ENCODE measurements at regions not wholly inside any gene's neighbourhood (a gene's known extent, or its start where the extent isn't known, plus 50 kb on each side); places are given as distances from the start of the nearest gene placed in this dataset.
"Not testable (repeated sequence)": the region's sequence is repeated elsewhere in the genome, so short reads cannot be mapped to it uniquely, and the experiment has no call there.

DNA sequence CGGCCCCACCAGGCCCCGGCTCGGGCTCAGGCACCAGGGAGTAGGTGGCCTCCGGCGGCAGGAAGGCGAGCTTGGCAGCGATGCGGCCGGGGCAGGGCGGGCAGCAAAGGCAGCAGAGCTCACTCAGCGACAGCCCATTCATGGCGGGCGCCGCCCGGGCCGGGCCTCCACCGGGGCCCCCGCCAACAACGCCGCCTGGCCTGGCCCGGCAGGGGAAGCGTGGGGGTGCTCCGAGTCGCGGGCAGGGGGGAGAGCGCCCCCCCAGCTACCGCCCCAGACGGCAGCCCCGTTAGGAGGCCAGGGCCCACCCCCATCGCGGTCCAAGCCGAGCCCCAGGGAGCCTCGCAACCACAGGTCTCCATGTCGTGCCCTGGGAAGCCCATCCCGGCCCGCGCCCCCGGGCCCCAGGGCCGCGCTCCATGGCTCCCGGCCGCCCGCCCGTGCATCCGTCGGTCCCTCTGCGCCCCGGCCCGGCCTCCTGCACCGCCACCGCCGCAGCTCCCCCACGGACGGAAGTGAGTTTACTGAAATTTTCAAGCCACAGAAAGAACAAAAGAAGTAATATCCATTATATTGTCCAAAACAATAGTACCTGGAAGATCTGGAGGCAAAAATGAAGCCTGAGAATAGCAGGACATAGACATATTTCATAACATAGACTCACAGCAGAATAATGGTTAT is 126.6 kb upstream of the VPREB1 start:
- H3K9me3 ChIP-seq (ENCODE audit: control insufficient read depth, low read length, poor library complexity, severe bottlenecking); H3K36me3 Mint-ChIP-seq (ENCODE audit: low read depth); DNase-seq; H3K27ac Mint-ChIP-seq; H3K4me3 Mint-ChIP-seq; ATAC-seq; H3K4me1 Mint-ChIP-seq: not testable (repeated sequence)
- H3K27me3 Mint-ChIP-seq = peaks cover 22% of the 10 kb centered on the region

DNA sequence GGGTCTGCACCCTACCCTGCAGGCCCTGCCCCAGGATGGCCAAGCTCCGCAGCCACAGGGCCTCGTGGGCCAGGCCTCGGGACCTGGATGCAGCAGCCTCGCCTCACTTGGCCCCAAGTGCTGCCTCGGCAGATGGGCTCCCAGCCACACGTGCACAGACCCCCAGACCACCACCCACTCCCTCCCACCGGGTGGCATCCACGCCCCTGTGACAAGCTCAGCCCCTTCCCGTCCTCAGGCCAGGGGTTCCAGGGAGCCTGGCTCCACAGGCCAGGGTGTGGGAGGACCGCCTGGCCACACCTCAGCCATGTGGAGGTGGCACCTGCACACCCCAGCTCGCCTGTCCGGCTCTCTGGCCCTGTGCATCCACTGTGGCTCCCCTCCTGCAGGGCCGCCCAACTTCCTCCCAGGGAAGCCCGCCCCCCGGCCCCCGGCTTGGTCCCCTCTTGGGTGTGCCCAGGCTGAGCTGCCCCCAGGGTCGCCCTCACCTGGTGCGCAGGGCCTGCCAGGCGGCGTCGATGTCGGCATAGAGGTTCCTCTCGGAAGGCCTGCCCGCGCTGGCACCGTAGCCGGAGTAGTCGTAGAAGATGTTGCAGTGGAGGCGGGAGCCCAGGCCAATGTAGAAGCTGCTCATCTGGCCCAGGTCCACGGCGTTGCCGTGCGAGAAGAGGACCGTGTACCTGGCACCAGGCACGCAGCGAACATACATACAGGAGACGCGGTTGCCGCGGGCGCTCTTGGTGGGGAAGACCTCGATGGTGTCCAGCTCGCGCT is 127.4 kb upstream of the VPREB1 start:
- peaks cover 16% of the 10 kb centered on the region for H3K27me3 Mint-ChIP-seq
- DNase-seq; H3K9me3 ChIP-seq (ENCODE audit: control insufficient read depth, low read length, poor library complexity, severe bottlenecking); H3K27ac Mint-ChIP-seq; H3K4me3 Mint-ChIP-seq; ATAC-seq; H3K4me1 Mint-ChIP-seq; H3K36me3 Mint-ChIP-seq (ENCODE audit: low read depth): not testable (repeated sequence)

DNA sequence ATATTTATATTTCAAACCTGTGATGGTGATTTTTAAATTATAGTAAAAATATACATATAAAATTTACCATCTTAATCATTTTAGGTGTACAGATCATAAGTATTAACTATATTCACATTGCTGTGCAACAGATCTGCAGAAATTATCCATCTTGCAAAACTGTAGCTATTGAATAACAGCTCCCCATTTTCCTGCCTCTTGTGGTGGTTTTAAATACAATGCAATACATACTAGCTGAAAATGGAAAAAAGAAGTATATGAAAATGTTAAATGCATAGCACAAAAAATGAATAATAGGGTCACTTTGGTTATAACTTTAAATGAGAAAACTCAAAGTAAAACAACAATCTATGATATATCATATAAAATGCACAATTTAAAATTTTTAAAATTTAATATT is 130.9 kb upstream of the VPREB1 start:
- H3K27me3 Mint-ChIP-seq = peaks cover 5% of the 10 kb centered on the region
- H3K9me3 ChIP-seq (ENCODE audit: control insufficient read depth, low read length, poor library complexity, severe bottlenecking) = no peaks in the 10 kb centered on the region
- no peak overlapping the region for H3K27ac Mint-ChIP-seq
- peaks cover 8% of the 10 kb centered on the region for H3K4me1 Mint-ChIP-seq
- H3K36me3 Mint-ChIP-seq (ENCODE audit: low read depth) = no peaks in the 10 kb centered on the region
- DNase-seq = no peak
- no peak for ATAC-seq
- H3K4me3 Mint-ChIP-seq = no peak overlapping the region

DNA sequence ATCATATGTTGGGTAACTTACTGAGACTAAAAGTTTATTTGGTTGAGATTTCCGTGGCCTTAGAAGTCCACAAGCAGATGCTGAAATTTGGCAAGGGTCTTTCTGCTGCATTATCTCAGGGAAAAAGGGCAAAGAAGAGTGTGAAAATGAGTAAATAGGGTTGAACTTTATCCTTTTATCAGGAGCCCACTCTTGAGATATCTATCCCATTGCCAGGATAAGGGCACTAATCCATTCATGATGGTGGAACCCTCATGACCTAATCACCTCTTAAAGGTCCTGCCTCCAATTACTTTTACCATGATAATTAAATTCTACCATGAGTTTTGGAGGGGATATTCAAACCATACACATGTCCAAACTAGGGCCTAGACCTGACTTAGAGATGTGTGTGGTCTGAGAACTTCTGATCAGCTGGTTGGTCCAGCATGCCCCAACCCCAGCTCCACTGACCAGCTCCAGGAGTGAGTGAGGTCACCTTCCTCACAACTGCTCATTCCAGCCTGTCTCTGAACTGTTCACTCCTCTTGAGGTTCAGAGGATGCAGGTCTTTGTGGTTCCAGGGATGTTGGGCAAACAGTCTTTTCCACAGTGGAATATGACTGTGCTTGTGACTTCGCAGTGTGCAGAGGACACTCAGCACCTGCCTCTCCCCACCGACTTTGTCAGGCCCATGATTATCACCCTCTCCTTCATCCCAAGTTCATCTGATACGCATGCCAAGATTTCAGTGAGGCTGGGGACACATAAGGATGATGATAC is 130.1 kb upstream of the TOP3B start:
- no peaks in the 10 kb centered on the region for H3K36me3 Mint-ChIP-seq (ENCODE audit: low read depth)
- H3K4me1 Mint-ChIP-seq = peaks cover 8% of the 10 kb centered on the region
- no peak for ATAC-seq
- H3K27me3 Mint-ChIP-seq = no peaks in the 10 kb centered on the region
- DNase-seq = no peak
- H3K9me3 ChIP-seq (ENCODE audit: control insufficient read depth, low read length, poor library complexity, severe bottlenecking) = no peaks in the 10 kb centered on the region
- no peak overlapping the region for H3K4me3 Mint-ChIP-seq
- no peak overlapping the region for H3K27ac Mint-ChIP-seq

DNA sequence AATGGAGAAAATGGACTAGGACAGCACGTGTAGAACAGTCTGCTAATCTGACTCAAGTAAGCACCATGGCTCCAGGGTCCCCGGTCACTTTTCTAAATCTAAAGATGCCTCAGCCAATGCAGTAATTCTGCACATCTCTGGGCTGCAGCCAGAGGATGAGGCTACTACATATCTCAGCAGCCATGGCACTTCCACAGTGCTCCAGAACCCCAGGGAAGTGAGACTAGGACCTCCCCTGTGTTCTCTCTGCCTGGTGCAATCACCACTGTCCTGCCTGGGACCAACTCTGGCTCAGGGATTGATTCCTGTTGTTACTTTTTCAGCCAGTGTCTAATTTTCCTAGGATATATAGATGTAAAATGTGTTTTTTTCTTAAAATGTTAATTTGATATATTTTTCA is 129.4 kb upstream of the TOP3B start:
- ATAC-seq (no peak), DNase-seq (no peak)
- H3K9me3 ChIP-seq (ENCODE audit: control insufficient read depth, low read length, poor library complexity, severe bottlenecking) = no peaks in the 10 kb centered on the region
- H3K27ac Mint-ChIP-seq = no peak overlapping the region
- peaks cover 8% of the 10 kb centered on the region for H3K4me1 Mint-ChIP-seq
- H3K36me3 Mint-ChIP-seq (ENCODE audit: low read depth) = no peaks in the 10 kb centered on the region
- no peak overlapping the region for H3K4me3 Mint-ChIP-seq
- no peaks in the 10 kb centered on the region for H3K27me3 Mint-ChIP-seq

DNA sequence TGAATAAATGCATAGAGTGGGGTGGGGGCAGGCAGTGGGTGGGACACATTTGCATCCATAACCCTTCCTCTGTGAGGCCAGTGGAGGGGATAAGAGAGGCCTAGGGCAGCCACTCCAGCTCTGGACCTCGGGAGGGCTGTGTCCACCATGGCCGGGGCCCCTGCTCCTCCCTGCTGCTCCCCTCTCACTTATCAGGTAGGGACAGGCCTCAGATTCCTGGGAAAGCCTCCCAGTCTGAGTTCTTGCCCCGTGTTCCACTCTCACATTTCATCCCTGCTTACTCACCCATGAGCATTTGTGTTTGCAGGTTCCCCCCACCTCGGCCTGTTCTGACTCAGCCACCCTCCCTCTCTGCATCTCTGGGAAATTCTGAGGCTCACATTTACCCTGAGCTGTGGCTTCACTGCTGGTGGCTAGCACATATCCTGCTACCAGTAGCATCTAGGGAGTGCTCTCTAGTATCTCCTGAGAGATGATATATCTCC is 128.7 kb upstream of the TOP3B start:
- ATAC-seq = peak; percentile 56

DNA sequence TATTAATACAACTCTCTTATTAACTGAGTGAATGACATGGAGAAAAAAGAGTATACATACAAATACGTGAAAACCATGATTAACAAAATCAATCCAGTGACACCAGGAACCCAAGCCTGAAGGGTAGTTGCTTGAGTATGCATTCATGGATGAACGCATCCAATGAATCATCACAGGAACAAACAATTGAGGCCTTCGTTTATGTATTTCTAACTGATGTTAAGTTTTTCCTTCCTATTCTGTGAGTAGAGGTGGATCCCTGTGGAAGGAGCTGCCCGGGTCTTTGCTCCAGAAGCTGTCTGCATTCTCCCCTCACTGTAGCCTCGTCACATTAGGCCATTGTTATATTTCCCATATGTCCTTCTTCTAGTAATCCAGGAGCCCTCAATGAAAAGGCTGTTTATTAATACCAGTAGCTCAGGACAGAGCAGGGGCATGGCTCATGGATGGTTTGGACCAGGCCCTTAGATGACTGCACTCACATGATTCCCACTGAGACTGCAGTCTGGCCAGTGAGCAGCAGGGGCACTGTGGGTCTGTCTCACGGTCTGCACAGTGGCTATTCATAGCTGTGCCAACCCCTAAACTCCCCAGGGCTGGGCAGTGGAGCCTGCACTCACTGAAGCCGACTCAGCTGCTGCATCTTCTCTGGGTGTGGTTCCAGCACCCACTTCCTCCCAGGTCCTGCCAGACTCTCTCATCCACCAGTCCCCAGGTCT is 128.1 kb upstream of the TOP3B start:
- ATAC-seq (peak; percentile 97), DNase-seq (no peak)
- Mint-ChIP-seq H3K27ac (no peak overlapping the region), H3K36me3 (ENCODE audit: low read depth) (no peaks in the 10 kb centered on the region), H3K4me1 (peaks cover 8% of the 10 kb centered on the region), H3K27me3 (no peaks in the 10 kb centered on the region), H3K4me3 (peak overlapping the region; percentile 12)
- no peaks in the 10 kb centered on the region for H3K9me3 ChIP-seq (ENCODE audit: control insufficient read depth, low read length, poor library complexity, severe bottlenecking)

More for the DNA sequence above, 128.7 kb upstream of the TOP3B start:
- H3K27ac Mint-ChIP-seq = no peak overlapping the region
- DNase-seq = no peak
- no peak overlapping the region for H3K4me3 Mint-ChIP-seq
- no peaks in the 10 kb centered on the region for H3K36me3 Mint-ChIP-seq (ENCODE audit: low read depth)
- H3K4me1 Mint-ChIP-seq = peaks cover 8% of the 10 kb centered on the region
- H3K9me3 ChIP-seq (ENCODE audit: control insufficient read depth, low read length, poor library complexity, severe bottlenecking) = no peaks in the 10 kb centered on the region
- H3K27me3 Mint-ChIP-seq = no peaks in the 10 kb centered on the region

DNA sequence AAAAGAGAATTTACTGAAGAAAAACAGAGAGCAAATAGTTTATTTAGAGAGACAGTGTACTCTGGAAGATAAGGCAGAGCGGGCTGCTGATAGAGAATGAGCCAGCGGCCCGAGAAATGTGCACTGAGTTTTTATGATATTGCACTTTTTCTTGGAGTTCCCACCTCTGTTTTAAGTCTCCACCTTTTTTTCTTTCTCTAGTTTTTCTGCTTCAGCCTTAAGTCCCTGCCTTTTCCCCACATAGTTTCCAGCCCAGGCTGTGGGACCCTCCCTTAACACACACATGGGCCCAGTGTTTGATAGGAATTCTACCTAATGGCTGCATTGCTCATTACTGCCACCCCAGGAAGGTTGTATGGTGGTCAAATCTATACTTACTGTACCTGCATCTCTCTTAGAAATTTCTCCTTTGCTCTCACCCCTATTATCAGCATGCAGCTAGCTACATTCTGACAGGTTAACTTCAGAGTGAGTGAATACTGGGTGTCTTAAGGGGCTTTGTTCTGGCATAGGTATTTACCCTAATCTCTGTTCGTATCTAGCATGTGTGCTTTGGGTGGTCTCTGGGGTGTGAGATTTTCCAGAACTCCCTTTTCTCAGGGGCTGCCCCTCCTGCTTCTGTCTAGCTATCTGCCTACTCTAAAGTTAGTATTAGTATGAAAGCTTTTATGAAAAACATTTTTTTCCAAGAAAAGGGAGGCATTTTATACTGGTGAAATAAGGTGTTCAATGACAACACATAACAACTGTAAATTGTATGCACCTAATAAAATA is 127.3 kb upstream of the TOP3B start:
- no peak overlapping the region for H3K27ac Mint-ChIP-seq
- peaks cover 5% of the 10 kb centered on the region for H3K27me3 Mint-ChIP-seq
- no peaks in the 10 kb centered on the region for H3K36me3 Mint-ChIP-seq (ENCODE audit: low read depth)
- no peaks in the 10 kb centered on the region for H3K9me3 ChIP-seq (ENCODE audit: control insufficient read depth, low read length, poor library complexity, severe bottlenecking)
- ATAC-seq (no peak), DNase-seq (no peak)
- peaks cover 8% of the 10 kb centered on the region for H3K4me1 Mint-ChIP-seq
- no peak overlapping the region for H3K4me3 Mint-ChIP-seq

DNA sequence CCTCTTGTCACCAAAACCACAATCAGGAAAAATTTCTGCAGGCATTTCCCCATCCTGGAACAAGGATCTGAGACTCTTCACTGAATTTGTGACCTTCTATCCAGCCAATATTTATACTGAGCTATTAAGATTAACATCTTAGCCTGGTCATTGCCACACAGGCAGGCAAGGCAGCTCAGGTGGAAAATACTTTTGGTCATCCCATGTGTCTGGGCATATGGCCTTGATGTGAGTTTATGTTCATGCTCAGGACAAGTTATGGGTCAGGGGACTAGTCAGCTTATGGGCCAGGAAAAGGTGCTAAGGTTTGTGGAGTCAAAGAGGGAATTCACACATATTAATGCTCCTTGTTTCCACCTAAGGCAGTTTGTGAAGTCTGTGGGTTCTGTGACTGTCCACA is 124.3 kb upstream of the TOP3B start:
- DNase-seq = no peak
- Mint-ChIP-seq H3K27ac (no peak overlapping the region), H3K4me1 (peaks cover 8% of the 10 kb centered on the region), H3K27me3 (peaks cover 15% of the 10 kb centered on the region), H3K36me3 (ENCODE audit: low read depth) (no peaks in the 10 kb centered on the region), H3K4me3 (no peak overlapping the region)
- no peak for ATAC-seq
- no peaks in the 10 kb centered on the region for H3K9me3 ChIP-seq (ENCODE audit: control insufficient read depth, low read length, poor library complexity, severe bottlenecking)

DNA sequence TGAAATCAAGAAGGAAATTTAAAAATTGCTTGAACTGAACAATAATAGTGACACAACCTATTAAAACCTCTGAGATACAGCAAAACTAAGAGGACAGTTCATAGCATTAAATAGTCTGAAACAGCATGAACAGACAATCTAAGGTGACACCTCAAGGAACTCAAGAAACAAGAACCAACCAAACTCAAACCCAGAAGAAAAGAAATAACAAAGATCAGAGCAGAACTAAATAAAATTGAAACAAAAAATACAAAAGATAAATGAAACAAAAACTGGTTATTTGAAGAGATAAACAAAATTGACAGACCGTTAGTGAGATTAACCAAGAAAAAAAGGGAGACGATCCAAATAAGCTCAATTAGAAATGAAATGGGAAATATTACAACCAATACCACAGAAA is 122.8 kb upstream of the TOP3B start:
- H3K27ac Mint-ChIP-seq = no peak overlapping the region
- H3K27me3 Mint-ChIP-seq = peaks cover 15% of the 10 kb centered on the region
- no peak for DNase-seq
- H3K4me1 Mint-ChIP-seq = no peaks in the 10 kb centered on the region
- no peaks in the 10 kb centered on the region for H3K36me3 Mint-ChIP-seq (ENCODE audit: low read depth)
- no peak overlapping the region for H3K4me3 Mint-ChIP-seq
- H3K9me3 ChIP-seq (ENCODE audit: control insufficient read depth, low read length, poor library complexity, severe bottlenecking) = no peaks in the 10 kb centered on the region
- ATAC-seq = no peak

DNA sequence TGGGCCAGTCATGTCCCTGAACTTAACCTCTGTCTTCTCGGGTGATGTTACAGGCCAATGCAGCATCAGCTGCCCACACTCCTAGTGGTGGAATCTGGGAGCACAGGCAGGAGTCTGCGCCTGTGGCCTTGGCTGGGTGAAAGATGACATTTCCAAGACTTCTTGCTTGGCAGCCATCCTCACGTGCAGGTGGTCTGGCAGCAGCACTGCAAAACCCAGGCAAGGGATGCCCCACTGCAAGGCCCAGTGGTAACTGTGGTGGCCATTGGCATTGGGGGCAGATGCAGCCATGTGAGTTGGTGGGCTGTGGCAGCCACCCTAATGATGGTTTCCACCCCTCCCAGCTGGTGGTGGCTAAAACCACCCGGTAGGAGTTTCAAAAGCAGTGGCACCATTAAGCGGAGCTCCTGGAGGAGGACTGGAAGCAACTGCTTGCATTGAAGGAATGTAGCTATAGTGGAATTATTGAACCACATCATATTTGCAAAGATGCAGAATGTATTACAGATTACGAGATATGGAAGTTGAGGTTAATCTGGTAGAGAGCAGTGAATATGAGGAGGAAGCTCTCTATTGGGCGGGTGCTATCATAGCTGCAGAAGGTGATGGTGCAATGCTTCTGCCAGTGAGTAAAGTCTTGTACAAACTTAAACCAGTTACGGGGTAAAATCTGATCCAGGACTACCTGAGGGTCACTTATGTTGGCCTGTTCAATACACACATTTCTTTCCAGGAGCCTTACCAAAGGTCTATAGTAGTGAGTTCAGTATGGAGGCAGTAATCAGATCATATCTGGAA is 120.7 kb upstream of the TOP3B start:
- H3K9me3 ChIP-seq (ENCODE audit: control insufficient read depth, low read length, poor library complexity, severe bottlenecking) = no peaks in the 10 kb centered on the region
- DNase-seq (no peak), ATAC-seq (no peak)
- Mint-ChIP-seq H3K27ac (no peak overlapping the region), H3K4me1 (peaks cover 2% of the 10 kb centered on the region), H3K4me3 (no peak overlapping the region), H3K27me3 (peaks cover 15% of the 10 kb centered on the region), H3K36me3 (ENCODE audit: low read depth) (no peaks in the 10 kb centered on the region)

All from T-helper 17 cell (primary cell).